ENCODE measurements at regions not wholly inside any gene's neighbourhood (a gene's known extent, or its start where the extent isn't known, plus 50 kb on each side); places are given as distances from the start of the nearest gene placed in this dataset.

DNA sequence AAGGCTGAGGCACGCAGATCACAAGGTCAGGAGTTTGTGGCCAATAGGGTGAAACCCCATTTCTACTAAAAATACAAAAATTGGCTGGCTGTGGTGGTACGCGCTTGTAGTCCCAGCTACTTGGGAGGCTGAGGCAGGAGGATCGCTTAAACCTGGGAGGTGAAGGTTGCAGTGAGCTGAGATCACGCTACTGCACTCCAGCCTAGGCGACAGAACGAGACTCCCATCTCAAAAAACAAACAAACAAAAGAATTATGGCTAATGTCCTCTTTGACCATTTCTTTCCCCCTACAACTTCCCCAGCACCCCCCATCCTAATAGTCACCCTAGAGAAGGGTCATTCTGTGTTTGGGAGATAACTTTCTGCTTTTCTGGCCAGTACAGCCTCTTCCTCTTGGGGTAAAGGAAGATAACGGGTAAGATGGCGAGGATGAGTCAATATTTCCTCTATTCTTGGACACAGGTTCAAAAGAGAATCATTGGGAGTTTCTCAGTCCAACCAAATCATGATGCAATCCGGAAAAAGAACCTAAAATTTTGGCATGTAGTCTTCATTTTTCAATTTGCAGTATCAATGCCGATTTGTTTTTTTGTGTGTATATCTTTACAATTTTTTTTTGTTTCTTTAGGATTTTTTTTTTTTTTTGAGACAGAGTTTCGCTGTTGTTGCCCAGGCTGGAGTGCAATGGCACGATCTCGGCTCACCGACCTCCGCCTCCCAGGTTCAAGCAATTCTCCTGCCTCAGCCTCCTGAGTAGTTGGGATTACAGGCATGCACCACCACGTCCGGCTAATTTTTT is 107.6 kb upstream of the MED13 start:
- H3K4me3 ChIP-seq (ENCODE audit: low read length), result no peak overlapping the region
- ATAC-seq, result no peak
- intact Hi-C loops (cut with DNase I), result no loop called here
- no peaks in the 10 kb centered on the region for H3K4me1 ChIP-seq (ENCODE audit: control insufficient read depth, insufficient read depth, low read length)
- 88% methylated on average over 18 of the region's 18 CpGs for WGBS
- DNase-seq, result no peak
- no peak overlapping the region for H3K27ac ChIP-seq (ENCODE audit: low read length)
- no peaks in the 10 kb centered on the region for H3K9me3 ChIP-seq (ENCODE audit: control insufficient read depth, low read length)
- no peaks in the 10 kb centered on the region for H3K27me3 ChIP-seq (ENCODE audit: control insufficient read depth, insufficient read depth)

DNA sequence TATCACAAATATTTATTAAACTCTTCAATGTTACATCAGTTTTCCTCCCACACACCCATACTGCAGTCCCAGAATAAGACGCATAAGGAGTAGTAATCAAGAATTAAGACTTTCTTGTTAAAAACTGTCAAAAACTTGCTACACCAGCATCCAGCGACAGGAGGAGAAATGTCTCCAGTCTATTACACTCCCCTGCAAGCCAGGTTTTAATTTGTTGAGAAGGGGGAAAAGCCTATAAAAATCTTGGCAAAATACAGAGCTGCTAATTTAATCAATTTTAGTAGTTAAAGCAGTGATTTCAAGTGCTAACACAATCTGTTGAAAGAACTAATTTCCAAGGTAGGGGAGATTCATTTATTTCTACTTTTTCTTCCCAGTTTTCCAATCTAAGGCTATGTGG is 102.0 kb upstream of the MED13 start:
- ATAC-seq (no peak), DNase-seq (no peak)
- Histone ChIP-seq H3K9me3 (ENCODE audit: control insufficient read depth, low read length) (no peaks in the 10 kb centered on the region), H3K27me3 (ENCODE audit: control insufficient read depth, insufficient read depth) (no peaks in the 10 kb centered on the region), H3K4me1 (ENCODE audit: control insufficient read depth, insufficient read depth, low read length) (no peaks in the 10 kb centered on the region), H3K4me3 (ENCODE audit: low read length) (no peak overlapping the region), H3K27ac (ENCODE audit: low read length) (no peak overlapping the region)
- intact Hi-C loops (cut with DNase I), result no loop called here
- WGBS, result 82% methylated on average over 2 of the region's 2 CpGs

DNA sequence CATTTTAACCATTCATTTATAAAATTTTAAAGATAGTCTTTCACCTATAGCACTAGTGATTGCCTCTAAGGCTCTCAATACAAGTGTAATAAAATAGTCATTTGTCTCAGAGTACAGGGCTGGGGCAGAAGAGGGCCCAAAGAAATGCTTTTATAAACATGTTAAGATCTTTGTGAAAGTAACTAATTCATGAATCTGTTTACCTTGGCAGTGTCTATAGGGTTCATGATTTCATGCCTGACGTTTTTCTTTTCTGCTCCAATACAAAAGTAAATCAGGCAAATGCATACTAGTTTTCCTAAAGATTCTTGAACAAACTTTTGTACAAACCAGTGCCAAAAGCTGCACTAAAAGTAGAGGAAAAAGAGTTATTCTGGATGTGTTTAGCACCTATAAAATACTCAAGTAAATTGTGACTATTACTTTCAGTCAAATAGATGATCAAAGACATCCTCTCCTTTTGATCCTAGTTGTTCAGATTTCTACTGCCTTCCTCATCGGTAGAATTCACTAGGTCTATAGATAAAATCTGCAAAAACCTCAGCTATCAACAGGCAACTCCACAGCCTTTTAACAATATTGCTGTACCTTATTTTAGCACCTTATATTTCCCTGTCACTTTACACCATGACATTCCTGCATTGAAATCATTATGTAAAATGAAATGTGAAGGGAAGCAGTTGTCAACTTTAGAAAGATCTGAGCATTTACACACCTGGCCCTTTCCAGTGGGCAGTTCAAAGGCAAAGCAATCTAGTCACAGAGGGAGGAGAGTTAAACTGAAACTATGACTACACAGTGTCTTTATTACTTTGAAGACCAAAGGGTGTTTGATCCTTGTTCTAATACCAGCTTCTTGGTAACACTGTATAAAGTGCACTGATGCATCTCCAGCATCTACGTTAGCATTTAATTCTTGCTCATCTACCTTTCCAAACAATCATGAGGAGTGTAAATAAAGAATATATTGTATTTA is 100.0 kb upstream of the MED13 start:
- intact Hi-C loops (cut with DNase I), result no loop called here
- DNase-seq (no peak), ATAC-seq (no peak)
- H3K27me3 ChIP-seq (ENCODE audit: control insufficient read depth, insufficient read depth), result no peaks in the 10 kb centered on the region
- H3K4me3 ChIP-seq (ENCODE audit: low read length), result no peak overlapping the region
- WGBS, result 47% methylated on average over 3 of the region's 3 CpGs
- H3K27ac ChIP-seq (ENCODE audit: low read length), result no peak overlapping the region
- H3K4me1 ChIP-seq (ENCODE audit: control insufficient read depth, insufficient read depth, low read length), result no peaks in the 10 kb centered on the region
- H3K9me3 ChIP-seq (ENCODE audit: control insufficient read depth, low read length), result no peaks in the 10 kb centered on the region

GRCh38 chr17:62163847-62164246 is 98.8 kb upstream of the MED13 start:
- Histone ChIP-seq H3K9me3 (ENCODE audit: control insufficient read depth, low read length) (no peaks in the 10 kb centered on the region), H3K4me1 (ENCODE audit: control insufficient read depth, insufficient read depth, low read length) (no peaks in the 10 kb centered on the region), H3K4me3 (ENCODE audit: low read length) (no peak overlapping the region), H3K27me3 (ENCODE audit: control insufficient read depth, insufficient read depth) (no peaks in the 10 kb centered on the region), H3K27ac (ENCODE audit: low read length) (no peak overlapping the region)
- 77% methylated on average over 3 of the region's 3 CpGs for WGBS
- intact Hi-C loops (cut with DNase I), result no loop called here
- no peak for DNase-seq
- ATAC-seq, result no peak

DNA sequence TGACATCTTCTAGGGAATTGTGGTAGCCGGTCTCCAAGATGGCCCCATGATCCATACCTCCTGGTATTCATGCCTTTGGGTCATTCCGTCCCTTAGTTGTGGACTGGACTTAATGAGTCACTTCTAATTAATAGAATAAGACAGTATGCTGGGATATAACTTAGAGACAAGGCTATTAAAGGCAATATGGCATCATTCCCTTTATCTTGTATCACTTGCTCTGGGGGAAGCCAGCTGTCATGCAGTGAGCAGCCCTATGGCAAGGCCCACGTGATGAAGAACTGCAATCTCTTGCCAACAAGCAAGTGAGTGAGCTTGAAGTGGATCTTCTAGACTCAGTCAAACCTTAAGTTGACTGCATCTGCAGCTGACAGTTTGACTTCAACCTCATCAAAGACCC is 97.8 kb upstream of the MED13 start:
- DNase-seq (no peak), ATAC-seq (no peak)
- Histone ChIP-seq H3K4me1 (ENCODE audit: control insufficient read depth, insufficient read depth, low read length) (no peaks in the 10 kb centered on the region), H3K9me3 (ENCODE audit: control insufficient read depth, low read length) (no peaks in the 10 kb centered on the region), H3K4me3 (ENCODE audit: low read length) (no peak overlapping the region), H3K27ac (ENCODE audit: low read length) (no peak overlapping the region), H3K27me3 (ENCODE audit: control insufficient read depth, insufficient read depth) (no peaks in the 10 kb centered on the region)
- 83% methylated on average over 3 of the region's 3 CpGs for WGBS
- intact Hi-C loops (cut with DNase I), result no loop called here

DNA sequence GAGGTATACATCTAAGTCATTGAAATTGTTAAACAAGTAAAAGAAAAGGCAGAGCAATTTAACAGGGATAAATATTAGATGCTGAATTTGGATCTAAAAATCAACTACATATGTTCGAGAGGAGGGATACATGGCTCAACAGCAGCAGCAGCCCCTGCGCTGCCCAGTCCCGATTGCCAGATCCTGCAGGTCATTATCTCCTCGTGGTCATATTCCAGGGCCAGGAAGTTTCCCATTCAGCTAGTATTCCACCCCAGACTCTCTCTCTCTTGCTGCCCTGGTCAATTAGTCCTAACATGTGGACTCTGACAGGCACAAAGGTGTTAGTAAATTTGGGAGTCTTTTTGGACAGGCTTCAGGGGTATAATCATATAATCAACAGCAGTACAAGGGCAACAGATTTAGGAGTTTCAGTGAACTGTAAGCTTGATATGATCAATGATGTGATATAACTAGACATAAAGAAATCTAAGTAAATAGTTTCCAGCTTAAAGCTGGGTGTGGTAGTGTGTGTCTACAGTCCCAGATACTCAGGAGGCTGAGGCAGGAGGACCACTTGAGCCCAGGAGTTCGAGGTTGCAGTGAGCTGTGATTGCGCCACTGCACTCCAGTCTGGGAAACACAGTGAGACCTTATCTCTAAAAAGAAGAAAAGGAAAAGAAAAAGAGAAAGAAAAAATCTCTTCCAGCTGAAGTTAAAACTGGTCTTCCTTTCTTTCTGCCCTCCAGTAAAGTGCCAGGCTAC is 96.5 kb upstream of the MED13 start:
- Histone ChIP-seq H3K4me3 (ENCODE audit: low read length) (no peak overlapping the region), H3K27ac (ENCODE audit: low read length) (no peak overlapping the region), H3K9me3 (ENCODE audit: control insufficient read depth, low read length) (no peaks in the 10 kb centered on the region), H3K4me1 (ENCODE audit: control insufficient read depth, insufficient read depth, low read length) (no peaks in the 10 kb centered on the region), H3K27me3 (ENCODE audit: control insufficient read depth, insufficient read depth) (no peaks in the 10 kb centered on the region)
- intact Hi-C loops (cut with DNase I), result no loop called here
- WGBS, result 75% methylated on average over 6 of the region's 6 CpGs
- ATAC-seq (no peak), DNase-seq (no peak)

DNA sequence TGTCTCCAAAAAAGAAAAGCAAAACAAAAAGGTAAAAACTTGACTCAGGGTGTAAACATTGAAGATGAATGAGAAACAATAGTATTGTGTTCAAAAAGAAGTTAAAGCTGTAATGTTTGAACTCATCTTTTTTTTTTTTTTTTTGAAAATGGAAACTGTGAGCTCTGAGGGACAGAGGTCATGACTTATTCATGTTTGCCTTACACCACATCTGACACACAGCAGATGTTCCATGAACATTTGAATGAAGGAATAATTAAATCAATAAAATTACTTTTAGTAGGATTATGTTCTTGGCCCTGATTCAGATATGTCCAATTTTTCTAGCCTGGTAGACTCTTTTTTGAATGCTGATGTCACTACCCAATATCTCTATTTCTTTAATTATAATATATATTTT is 95.7 kb upstream of the MED13 start:
- Histone ChIP-seq H3K4me1 (ENCODE audit: control insufficient read depth, insufficient read depth, low read length) (no peaks in the 10 kb centered on the region), H3K27ac (ENCODE audit: low read length) (no peak overlapping the region), H3K4me3 (ENCODE audit: low read length) (no peak overlapping the region), H3K9me3 (ENCODE audit: control insufficient read depth, low read length) (no peaks in the 10 kb centered on the region), H3K27me3 (ENCODE audit: control insufficient read depth, insufficient read depth) (no peaks in the 10 kb centered on the region)
- ATAC-seq (no peak), DNase-seq (no peak)
- intact Hi-C loops (cut with DNase I), result no loop called here

DNA sequence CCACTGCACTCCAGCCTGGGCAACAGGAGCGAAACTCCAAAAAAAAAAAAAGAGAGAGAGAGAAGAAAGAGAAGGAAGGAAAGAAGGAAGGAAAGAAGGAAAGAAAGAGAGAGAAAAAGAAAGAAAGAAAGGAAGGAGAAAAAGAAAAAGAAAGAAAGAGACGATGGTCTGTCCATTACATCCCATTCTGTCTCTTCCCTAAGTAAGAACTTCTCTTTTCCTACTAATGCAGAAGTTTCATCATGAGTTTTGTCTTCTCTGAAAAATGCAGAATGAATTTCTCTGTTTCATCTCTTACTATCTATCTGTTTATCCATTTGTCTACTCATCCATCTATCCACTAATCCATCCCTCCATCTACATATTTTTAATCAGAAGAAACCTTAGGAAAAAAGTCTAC is 94.9 kb upstream of the MED13 start:
- no peak for ATAC-seq
- no peak for DNase-seq
- WGBS, result 92% methylated on average over 2 of the region's 2 CpGs
- intact Hi-C loops (cut with DNase I), result no loop called here
- Histone ChIP-seq H3K4me3 (ENCODE audit: low read length) (no peak overlapping the region), H3K4me1 (ENCODE audit: control insufficient read depth, insufficient read depth, low read length) (no peaks in the 10 kb centered on the region), H3K27ac (ENCODE audit: low read length) (no peak overlapping the region), H3K27me3 (ENCODE audit: control insufficient read depth, insufficient read depth) (no peaks in the 10 kb centered on the region), H3K9me3 (ENCODE audit: control insufficient read depth, low read length) (no peaks in the 10 kb centered on the region)

GRCh38 chr17:62156949-62157348 is 91.9 kb upstream of the MED13 start:
- Histone ChIP-seq H3K4me3 (ENCODE audit: low read length) (no peak overlapping the region), H3K9me3 (ENCODE audit: control insufficient read depth, low read length) (no peaks in the 10 kb centered on the region), H3K4me1 (ENCODE audit: control insufficient read depth, insufficient read depth, low read length) (no peaks in the 10 kb centered on the region), H3K27ac (ENCODE audit: low read length) (no peak overlapping the region), H3K27me3 (ENCODE audit: control insufficient read depth, insufficient read depth) (no peaks in the 10 kb centered on the region)
- WGBS, result 75% methylated on average over 1 of the region's 1 CpG
- DNase-seq, result no peak
- no peak for ATAC-seq
- intact Hi-C loops (cut with DNase I), result no loop called here

DNA sequence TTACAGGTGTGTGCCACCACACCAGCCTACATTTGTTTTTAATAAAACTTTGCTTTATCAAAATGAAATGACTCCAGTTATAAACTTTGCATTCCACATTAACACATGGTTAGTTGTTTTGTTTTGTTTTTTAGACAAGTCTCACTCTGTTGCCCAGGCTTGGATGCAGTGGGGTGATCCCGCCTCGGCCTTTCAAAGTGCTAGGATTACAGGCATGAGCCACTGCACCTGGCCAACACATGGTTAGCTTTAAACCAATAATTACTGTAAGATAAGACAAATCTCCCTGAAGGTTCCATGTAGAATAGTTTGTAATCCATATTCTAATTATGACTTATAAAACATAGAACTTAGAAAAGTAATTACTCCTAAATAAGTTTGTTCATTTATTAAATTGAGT is 89.8 kb upstream of the MED13 start:
- intact Hi-C loops (cut with DNase I), result no loop called here
- no peak for ATAC-seq
- Histone ChIP-seq H3K9me3 (ENCODE audit: control insufficient read depth, low read length) (no peaks in the 10 kb centered on the region), H3K27me3 (ENCODE audit: control insufficient read depth, insufficient read depth) (no peaks in the 10 kb centered on the region), H3K4me3 (ENCODE audit: low read length) (no peak overlapping the region), H3K4me1 (ENCODE audit: control insufficient read depth, insufficient read depth, low read length) (no peaks in the 10 kb centered on the region), H3K27ac (ENCODE audit: low read length) (no peak overlapping the region)
- no peak for DNase-seq
- 85% methylated on average over 2 of the region's 2 CpGs for WGBS

- WGBS, result 90% methylated on average over 2 of the region's 2 CpGs
- H3K9me3 ChIP-seq (ENCODE audit: control insufficient read depth, low read length), result no peaks in the 10 kb centered on the region
- no peak for DNase-seq
- ATAC-seq, result no peak
- H3K27me3 ChIP-seq (ENCODE audit: control insufficient read depth, insufficient read depth), result no peaks in the 10 kb centered on the region
- H3K4me3 ChIP-seq (ENCODE audit: low read length), result no peak overlapping the region
- intact Hi-C loops (cut with DNase I), result no loop called here
- H3K4me1 ChIP-seq (ENCODE audit: control insufficient read depth, insufficient read depth, low read length), result no peaks in the 10 kb centered on the region
- H3K27ac ChIP-seq (ENCODE audit: low read length), result no peak overlapping the region
Observed at GRCh38 chr17:62150471-62150870, 85.4 kb upstream of the MED13 start.

All from right cardiac atrium (tissue), 5 donors.